ENCODE measurements at regions not wholly inside any gene's neighbourhood (a gene's known extent, or its start where the extent isn't known, plus 50 kb on each side); places are given as distances from the start of the nearest gene placed in this dataset. TPM values are rescaled to one million over a fixed set of nuclear protein-coding genes. Genes with fewer than 3 reads are reported as not detected.

GRCh38 chr5:88322785-88323184 is 54.1 kb upstream of the TMEM161B start:
- Histone ChIP-seq H4K20me1 (ENCODE audit: insufficient read depth) (no peaks in the 10 kb centered on the region), H3K27me3 (replicated peaks; ENCODE audit: insufficient read depth) (no peaks in the 10 kb centered on the region), H3K36me3 (ENCODE audit: low read depth) (no peaks in the 10 kb centered on the region), H3K9me3 (ENCODE audit: low read depth) (no peaks in the 10 kb centered on the region), H3K9ac (no peak overlapping the region), H3K27ac (no peak overlapping the region), H3F3A (ENCODE audit: insufficient read depth) (no peaks in the 10 kb centered on the region), H3K79me2 (ENCODE audit: insufficient read depth) (no peaks in the 10 kb centered on the region), H3K9me2 (ENCODE audit: insufficient read depth) (no peaks in the 10 kb centered on the region), H3K4me3 (no peak overlapping the region), H2AFZ (no peak overlapping the region), H3K4me2 (ENCODE audit: unreplicated experiment) (no peak overlapping the region), H3K4me1 (ENCODE audit: insufficient read depth) (no peaks in the 10 kb centered on the region)
- 75 to 79% methylated on average over 3 of the region's 3 CpGs for WGBS, 2 experiments (ENCODE audit: low coverage in 1 of 2, low lambda C conversion rate in 2 of 2, missing lambda C conversion rate in 2 of 2)
- TF ChIP-seq EZH2 (IDR thresholded peaks at IDR 0.05; ENCODE audit: insufficient read depth, poor library complexity, severe bottlenecking) (no peak), EZH2phosphoT487 (IDR thresholded peaks at IDR 0.05; ENCODE audit: insufficient read depth, low read depth) (no peak)
- DNase-seq = no peak
- in situ Hi-C loops (cut with MboI) = no loop called here

Small RNA genes lying in the stretch of these regions (small RNA-seq; reads per million reads assigned to genes)
- not detected for gene RF00156 (ENCODE audit: low read depth, low replicate concordance)
